Ishikawa (cell line): ENCODE measurements at regions not wholly inside any gene's neighbourhood (a gene's known extent, or its start where the extent isn't known, plus 50 kb on each side); places are given as distances from the start of the nearest gene placed in this dataset.

Experiments used
- CEBPB ChIP-seq: IDR thresholded peaks from 2 replicates; pipeline ENCODE4 v1.6.1; 2012
- CREB1 ChIP-seq: IDR thresholded peaks from 2 replicates; pipeline ENCODE4 v1.6.1; 2012; ENCODE audit warnings: low read depth
- EGR1 ChIP-seq: IDR thresholded peaks from 2 replicates; pipeline ENCODE4 v1.6.1; 2012
- EP300 ChIP-seq: IDR thresholded peaks from 2 replicates; pipeline ENCODE4 v1.6.1; 2012; ENCODE audit warnings: borderline replicate concordance
- FOXM1 ChIP-seq: IDR thresholded peaks from 2 replicates; pipeline ENCODE4 v1.6.1; 2012; ENCODE audit warnings: low read depth, borderline replicate concordance
- MAX ChIP-seq: IDR thresholded peaks from 2 replicates; pipeline ENCODE4 v1.6.1; 2012
- NFIC ChIP-seq: IDR thresholded peaks from 2 replicates; pipeline ENCODE4 v1.6.1; 2012
- RAD21 ChIP-seq: IDR thresholded peaks from 2 replicates; pipeline ENCODE4 v1.6.1; 2012; ENCODE audit warnings: low read depth
- TAF1 ChIP-seq: IDR thresholded peaks from 2 replicates; pipeline ENCODE4 v1.6.1; 2012; ENCODE audit warnings: low read depth, mild to moderate bottlenecking
- TCF12 ChIP-seq: IDR thresholded peaks from 2 replicates; pipeline ENCODE4 v1.6.1; 2012; ENCODE audit warnings: low read depth
- TEAD4 ChIP-seq: IDR thresholded peaks from 2 replicates; pipeline ENCODE4 v1.6.1; 2012
- YY1 ChIP-seq: IDR thresholded peaks from 2 replicates; pipeline ENCODE4 v1.6.1; 2012; ENCODE audit warnings: low read depth
- ZBTB7A ChIP-seq: IDR thresholded peaks from 2 replicates; pipeline ENCODE4 v1.6.1; 2012; ENCODE audit warnings: low read depth
- TF ChIP-seq, protein P1 (sequence below): IDR thresholded peaks from 2 replicates; pipeline ENCODE4 v1.6.1; 2012; ENCODE audit warnings: low read depth, mild to moderate bottlenecking
- TF ChIP-seq, protein P2 (sequence below): IDR thresholded peaks from 2 replicates; pipeline ENCODE4 v1.6.1; 2012

GRCh38 chr18:38843291-38843690 is 1277.7 kb upstream of the CELF4 start:
- no peak for TF ChIP-seq TEAD4

GRCh38 chr18:38826247-38826646 is 1260.6 kb upstream of the CELF4 start:
- TF ChIP-seq, protein P1, sequence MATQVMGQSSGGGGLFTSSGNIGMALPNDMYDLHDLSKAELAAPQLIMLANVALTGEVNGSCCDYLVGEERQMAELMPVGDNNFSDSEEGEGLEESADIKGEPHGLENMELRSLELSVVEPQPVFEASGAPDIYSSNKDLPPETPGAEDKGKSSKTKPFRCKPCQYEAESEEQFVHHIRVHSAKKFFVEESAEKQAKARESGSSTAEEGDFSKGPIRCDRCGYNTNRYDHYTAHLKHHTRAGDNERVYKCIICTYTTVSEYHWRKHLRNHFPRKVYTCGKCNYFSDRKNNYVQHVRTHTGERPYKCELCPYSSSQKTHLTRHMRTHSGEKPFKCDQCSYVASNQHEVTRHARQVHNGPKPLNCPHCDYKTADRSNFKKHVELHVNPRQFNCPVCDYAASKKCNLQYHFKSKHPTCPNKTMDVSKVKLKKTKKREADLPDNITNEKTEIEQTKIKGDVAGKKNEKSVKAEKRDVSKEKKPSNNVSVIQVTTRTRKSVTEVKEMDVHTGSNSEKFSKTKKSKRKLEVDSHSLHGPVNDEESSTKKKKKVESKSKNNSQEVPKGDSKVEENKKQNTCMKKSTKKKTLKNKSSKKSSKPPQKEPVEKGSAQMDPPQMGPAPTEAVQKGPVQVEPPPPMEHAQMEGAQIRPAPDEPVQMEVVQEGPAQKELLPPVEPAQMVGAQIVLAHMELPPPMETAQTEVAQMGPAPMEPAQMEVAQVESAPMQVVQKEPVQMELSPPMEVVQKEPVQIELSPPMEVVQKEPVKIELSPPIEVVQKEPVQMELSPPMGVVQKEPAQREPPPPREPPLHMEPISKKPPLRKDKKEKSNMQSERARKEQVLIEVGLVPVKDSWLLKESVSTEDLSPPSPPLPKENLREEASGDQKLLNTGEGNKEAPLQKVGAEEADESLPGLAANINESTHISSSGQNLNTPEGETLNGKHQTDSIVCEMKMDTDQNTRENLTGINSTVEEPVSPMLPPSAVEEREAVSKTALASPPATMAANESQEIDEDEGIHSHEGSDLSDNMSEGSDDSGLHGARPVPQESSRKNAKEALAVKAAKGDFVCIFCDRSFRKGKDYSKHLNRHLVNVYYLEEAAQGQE, result no peak
- TF ChIP-seq ZBTB7A, result no peak
- TF ChIP-seq CREB1, result no peak
- no peak for TF ChIP-seq FOXM1
- TF ChIP-seq NFIC, result no peak
- no peak for TF ChIP-seq TEAD4
- TF ChIP-seq YY1, result no peak
- TF ChIP-seq EP300, result no peak
- TF ChIP-seq EGR1, result no peak
- TF ChIP-seq, protein P2, sequence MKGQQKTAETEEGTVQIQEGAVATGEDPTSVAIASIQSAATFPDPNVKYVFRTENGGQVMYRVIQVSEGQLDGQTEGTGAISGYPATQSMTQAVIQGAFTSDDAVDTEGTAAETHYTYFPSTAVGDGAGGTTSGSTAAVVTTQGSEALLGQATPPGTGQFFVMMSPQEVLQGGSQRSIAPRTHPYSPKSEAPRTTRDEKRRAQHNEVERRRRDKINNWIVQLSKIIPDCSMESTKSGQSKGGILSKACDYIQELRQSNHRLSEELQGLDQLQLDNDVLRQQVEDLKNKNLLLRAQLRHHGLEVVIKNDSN, result no peak
- TF ChIP-seq RAD21, result no peak

GRCh38 chr18:38811209-38811608 is 1245.6 kb upstream of the CELF4 start:
- no peak for TF ChIP-seq EP300
- no peak for TF ChIP-seq FOXM1
- TF ChIP-seq NFIC, result no peak
- TF ChIP-seq, protein P1, result no peak
- TF ChIP-seq, protein P2, result no peak
- TF ChIP-seq CEBPB, result no peak
- no peak for TF ChIP-seq TEAD4
- no peak for TF ChIP-seq ZBTB7A
- no peak for TF ChIP-seq TCF12
- TF ChIP-seq YY1, result no peak
- TF ChIP-seq RAD21, result no peak

- no peak for TF ChIP-seq CREB1
- TF ChIP-seq, protein P2, result no peak
- no peak for TF ChIP-seq EGR1
- no peak for TF ChIP-seq TAF1
- TF ChIP-seq TCF12, result no peak
These were observed 1245.2 kb upstream of the CELF4 start for GRCh38 chr18:38810789-38811188.

- no peak for TF ChIP-seq YY1
- TF ChIP-seq, protein P2, result no peak
- TF ChIP-seq FOXM1, result no peak
- TF ChIP-seq CEBPB, result no peak
- no peak for TF ChIP-seq ZBTB7A
- TF ChIP-seq CREB1, result no peak
These were observed 1242.3 kb upstream of the CELF4 start for GRCh38 chr18:38807915-38808314.

GRCh38 chr18:38805256-38805655 is 1239.7 kb upstream of the CELF4 start:
- no peak for TF ChIP-seq MAX
- TF ChIP-seq ZBTB7A, result no peak
- no peak for TF ChIP-seq TCF12
- TF ChIP-seq NFIC, result no peak
- no peak for TF ChIP-seq YY1
- no peak for TF ChIP-seq RAD21
- TF ChIP-seq CREB1, result no peak
- TF ChIP-seq EP300, result no peak
- no peak for TF ChIP-seq CEBPB
- TF ChIP-seq, protein P1, result no peak
- no peak for TF ChIP-seq TEAD4
